ENCODE measurements at regions not wholly inside any gene's neighbourhood (a gene's known extent, or its start where the extent isn't known, plus 50 kb on each side); places are given as distances from the start of the nearest gene placed in this dataset.

GRCh38 chr7:69067397-69067796, 530.9 kb upstream of the AUTS2 start:
- no peak for TF ChIP-seq POLR2A (IDR thresholded peaks at IDR 0.05)
- no peak for TF ChIP-seq CTCF (IDR thresholded peaks at IDR 0.05)
- TF ChIP-seq EP300 (IDR thresholded peaks at IDR 0.05) = no peak
- no peak for TF ChIP-seq POLR2AphosphoS5 (IDR thresholded peaks at IDR 0.05)

All from gastroesophageal sphincter (tissue), 3 donors.